HG03342 (cell line): ENCODE measurements at regions not wholly inside any gene's neighbourhood (a gene's known extent, or its start where the extent isn't known, plus 50 kb on each side); places are given as distances from the start of the nearest gene placed in this dataset.

ENCODE experiments used
- ATAC-seq: cut with Tn5 transposase; IDR thresholded peaks from one replicate; pipeline ENCODE4 v1.9.1; 2021; ENCODE audit warnings: mild to moderate bottlenecking, moderate library complexity; ENCODE audit not compliant: unreplicated experiment

DNA sequence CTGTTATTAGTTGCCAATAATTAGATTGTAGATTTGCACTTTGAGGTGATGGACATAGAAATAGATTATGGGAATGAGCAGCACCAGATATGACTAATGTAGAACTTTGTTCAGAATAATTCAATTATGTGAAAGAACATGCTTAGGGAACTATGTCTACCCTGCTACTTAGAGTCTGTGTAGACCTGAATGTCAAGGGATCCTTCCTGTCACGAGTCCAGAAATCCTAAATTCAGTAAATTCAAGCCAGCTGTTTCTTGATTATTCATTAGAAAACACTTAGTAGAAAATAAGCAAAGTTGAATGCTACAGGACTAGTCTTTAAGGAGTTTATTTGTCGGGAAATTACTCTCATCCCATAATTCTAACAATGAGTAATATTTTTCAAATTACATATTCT lies 887.3 kb upstream of the SEMA6A start:
- ATAC-seq = no peak

DNA sequence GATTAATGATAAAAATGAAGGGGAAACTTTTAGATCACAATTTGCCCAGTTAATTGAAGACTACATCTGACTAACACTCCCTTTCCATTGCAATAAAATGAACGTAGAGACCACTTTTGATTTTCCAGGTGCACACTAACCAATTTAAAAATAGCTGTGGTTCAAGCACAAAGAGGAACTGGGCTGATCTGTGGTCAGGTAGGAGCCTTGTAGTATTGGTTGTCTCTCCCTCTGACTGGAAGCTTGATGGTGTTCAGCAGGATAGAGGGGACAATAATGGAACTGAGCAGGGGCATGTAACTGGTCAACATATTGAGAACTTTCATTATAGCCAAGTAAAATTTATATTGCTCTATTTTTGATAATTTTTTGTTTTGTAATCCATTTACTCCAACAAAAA lies 886.8 kb upstream of the SEMA6A start:
- ATAC-seq = peak; percentile 97

- ATAC-seq = no peak
Measured at GRCh38 chr5:117457656-117458055, 883.0 kb upstream of the SEMA6A start.

DNA sequence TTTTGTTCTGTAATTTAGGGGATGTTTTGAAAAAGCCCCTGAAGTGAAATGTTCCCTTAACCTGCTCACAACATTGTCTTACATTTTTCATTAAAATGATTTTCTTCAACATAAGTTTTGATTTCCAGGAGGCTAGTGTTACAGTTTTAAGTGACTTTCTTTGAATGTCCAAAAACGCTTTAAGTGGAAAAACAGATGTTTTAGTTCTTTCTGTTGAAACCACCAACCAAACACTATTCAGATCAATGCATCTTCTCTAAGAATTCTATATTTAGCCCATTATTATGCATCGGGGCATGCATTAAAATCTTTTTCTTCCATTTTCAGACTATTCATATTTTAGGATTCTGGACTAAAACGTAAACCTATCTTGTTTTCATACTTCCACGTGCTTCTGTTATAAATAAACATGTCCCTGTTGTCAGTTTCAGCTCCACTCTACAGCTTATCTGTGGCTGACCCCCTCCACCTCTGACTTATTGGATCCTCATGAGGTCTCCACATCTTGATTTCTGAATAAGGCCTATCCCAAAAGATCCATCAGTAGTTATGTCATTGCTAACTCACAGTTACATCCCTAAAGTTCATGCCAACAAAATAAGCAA lies 882.3 kb upstream of the SEMA6A start:
- ATAC-seq = no peak

- ATAC-seq = peak; percentile 7
Measured at GRCh38 chr5:117455236-117456233, 880.9 kb upstream of the SEMA6A start.

DNA sequence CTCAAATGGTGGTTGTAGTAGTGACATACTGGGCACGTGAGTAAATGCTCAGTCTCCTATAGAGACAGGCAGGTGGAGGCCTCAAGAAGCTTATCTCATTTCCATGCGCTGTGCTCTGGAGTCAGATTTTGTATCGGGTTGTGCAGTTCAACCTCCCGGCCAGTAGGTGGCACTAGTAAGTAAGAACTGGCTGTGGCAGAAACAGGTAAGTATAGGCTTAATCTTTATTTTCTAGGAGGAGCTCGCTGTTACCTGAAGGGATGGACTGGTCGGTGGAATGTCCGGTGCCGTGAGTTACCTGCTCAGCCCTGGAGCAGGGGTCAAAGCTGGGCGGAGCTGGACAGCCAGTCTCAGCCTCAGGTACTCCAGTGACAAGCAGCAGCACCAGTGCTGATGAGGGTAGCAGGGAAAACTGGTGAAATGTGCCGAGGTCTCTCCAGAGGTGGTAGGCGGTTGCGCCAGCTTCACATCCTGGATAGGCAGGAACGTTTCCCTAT lies 880.1 kb upstream of the SEMA6A start:
- ATAC-seq = peak; percentile 92

- no peak for ATAC-seq
Measured at GRCh38 chr5:117436846-117437245, 862.2 kb upstream of the SEMA6A start.

DNA sequence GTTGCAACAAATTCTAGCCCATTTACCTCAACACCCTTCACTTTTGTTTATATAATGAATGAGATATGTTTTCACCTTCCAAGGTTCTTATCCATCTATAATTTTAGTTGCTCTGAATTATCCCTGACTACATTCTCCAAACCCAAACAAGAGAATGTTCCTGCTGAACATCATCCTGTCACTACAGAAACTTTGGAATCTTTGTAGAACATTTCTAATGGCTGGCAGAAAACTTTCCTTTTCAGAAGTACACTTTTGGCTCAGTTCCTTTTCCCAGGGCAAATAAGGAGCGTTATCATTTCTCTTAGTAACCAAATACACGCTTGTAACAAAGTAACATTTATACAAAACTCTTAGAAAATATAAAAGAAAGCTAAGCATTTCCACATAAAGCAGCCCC lies 860.6 kb upstream of the SEMA6A start:
- ATAC-seq = no peak

DNA sequence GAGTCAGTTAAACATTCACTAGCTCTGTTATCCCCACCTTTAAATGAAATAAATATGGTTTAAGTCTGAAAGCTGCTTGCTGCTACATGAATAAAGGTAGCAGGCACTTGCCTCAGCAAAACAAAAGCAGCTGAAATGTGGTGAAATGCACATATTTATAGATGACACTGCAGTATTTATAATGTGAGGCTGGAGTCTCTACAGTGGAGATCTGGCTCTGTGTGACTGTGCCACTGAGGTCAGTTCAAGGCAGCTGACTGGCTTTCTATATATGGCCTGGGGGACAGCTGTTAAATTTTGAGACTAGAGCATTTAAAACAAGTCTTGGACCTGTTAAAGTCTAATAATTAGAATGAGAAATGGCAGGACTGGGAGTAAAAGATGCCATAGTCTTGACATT lies 859.6 kb upstream of the SEMA6A start:
- ATAC-seq = no peak

DNA sequence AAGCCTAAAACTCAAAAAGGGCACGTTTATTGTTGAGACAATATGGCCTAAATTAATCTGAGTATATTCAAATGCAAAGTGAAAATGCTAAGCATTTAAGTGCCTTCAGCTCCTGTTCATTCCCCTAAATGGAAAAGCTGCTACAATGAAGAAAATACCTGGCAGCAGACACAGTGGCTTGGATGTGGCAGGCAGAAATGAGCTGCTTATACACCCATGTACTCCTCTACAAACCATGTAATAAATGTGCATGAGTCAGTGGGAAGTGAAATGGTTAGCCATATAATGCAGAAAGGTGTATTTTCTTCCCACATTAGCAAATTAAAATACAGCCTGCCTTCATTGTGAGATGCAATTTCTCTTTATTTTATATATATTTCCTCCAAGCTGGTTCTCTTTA lies 859.2 kb upstream of the SEMA6A start:
- ATAC-seq = no peak

GRCh38 chr5:117431091-117431490 lies 856.5 kb upstream of the SEMA6A start:
- ATAC-seq = no peak

GRCh38 chr5:117425163-117425562 lies 850.5 kb upstream of the SEMA6A start:
- ATAC-seq = no peak

DNA sequence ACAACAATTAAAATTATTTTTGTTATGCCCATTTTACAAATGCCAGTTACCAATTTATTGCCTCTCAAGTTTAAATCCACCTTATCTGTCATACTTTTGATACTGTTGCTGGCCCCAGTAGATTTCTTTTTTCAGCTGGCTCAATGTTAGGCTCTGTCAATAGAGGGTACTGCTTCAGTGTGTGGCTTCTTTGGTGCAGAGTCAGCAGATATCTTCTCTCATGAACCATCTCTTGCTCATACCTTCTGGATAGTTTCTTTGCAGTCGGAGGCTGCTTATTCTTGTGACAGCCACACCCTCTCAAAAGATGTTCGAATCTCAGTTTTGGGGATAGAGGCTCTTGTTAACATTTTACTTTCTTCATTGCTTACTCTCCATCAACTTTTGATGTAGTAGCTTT lies 849.9 kb upstream of the SEMA6A start:
- no peak for ATAC-seq

GRCh38 chr5:117417501-117417900 lies 842.9 kb upstream of the SEMA6A start:
- no peak for ATAC-seq

- ATAC-seq = no peak
Measured at GRCh38 chr5:117414926-117415325, 840.3 kb upstream of the SEMA6A start.

GRCh38 chr5:117411701-117412100 lies 837.1 kb upstream of the SEMA6A start:
- no peak for ATAC-seq

DNA sequence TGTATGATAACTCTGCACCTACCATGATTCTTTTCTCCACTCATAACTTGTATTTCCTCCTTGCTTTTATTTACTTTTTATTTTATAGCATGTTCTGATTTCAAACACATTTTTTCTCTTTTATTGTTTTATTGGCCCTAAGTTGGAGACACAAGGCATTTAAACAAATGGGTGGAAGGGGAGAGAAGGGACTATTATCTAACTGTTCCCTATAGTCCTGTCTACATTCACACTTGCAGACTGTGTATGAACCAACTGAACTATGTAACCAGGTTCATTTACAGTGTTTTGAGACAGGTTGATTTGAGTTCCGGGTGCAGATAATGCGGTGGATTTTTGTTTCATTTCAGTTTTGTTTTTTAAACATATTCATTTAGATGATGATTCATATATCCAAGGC lies 830.6 kb upstream of the SEMA6A start:
- ATAC-seq = no peak

- no peak for ATAC-seq
Measured at GRCh38 chr5:117394506-117395157, 820.0 kb upstream of the SEMA6A start.

- ATAC-seq = no peak
Measured at GRCh38 chr5:117393125-117393524, 818.5 kb upstream of the SEMA6A start.

DNA sequence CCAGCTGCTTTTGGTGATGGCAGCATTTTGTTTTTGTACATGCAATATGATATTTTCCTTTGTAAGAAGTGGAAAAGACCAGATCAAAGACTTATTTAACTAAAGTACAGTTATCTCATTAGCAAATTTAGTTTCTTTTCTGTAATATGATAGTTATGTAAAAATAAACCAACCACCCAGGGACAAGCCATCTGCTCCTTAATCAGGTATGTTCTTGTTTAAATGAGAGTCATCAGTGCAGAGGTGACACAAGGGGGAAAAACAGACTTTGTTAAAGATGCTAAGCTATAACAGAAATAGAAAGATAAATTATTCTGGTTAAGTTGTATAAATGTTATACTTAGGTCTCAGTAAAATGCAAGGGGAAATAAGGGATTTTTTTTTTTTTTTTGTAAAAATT lies 805.7 kb upstream of the SEMA6A start:
- no peak for ATAC-seq

DNA sequence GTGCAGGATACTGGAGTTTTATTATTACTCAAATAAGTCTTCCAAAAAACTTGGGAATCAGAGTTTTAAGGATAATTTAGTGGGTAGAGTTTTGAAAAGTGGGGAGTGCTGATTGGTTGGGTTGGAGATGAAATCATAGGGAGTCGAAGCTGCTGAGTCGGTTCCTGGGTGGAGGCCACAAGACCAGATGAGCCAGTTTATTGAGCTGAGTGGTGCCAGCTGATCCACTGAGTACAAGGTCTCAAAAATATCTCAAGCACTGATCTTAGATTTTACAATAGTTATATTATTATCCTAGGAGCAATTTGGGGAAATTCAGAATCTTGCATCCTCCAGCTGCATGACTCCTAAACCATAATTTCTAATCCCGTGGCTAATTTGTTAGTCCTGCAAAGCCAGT lies 804.9 kb upstream of the SEMA6A start:
- no peak for ATAC-seq

GRCh38 chr5:117376748-117377147 lies 802.1 kb upstream of the SEMA6A start:
- no peak for ATAC-seq
